Activated CD8-positive, alpha-beta memory T cell treated with anti-CD3 and anti-CD28 coated beads, Interleukin-2, amount 50 U/mL, for 1 hour (primary cell): ENCODE measurements at regions not wholly inside any gene's neighbourhood (a gene's known extent, or its start where the extent isn't known, plus 50 kb on each side); places are given as distances from the start of the nearest gene placed in this dataset.
"Not testable (repeated sequence)": the region's sequence is repeated elsewhere in the genome, so short reads cannot be mapped to it uniquely, and the experiment has no call there.

Experiments
- DNase-seq: peaks from one replicate; pipeline ENCODE4 v3.0.0-alpha.2; 2020; ENCODE audit errors: extremely low read depth

- DNase-seq = no peak
These were observed 281.1 kb upstream of the KLF14 start for GRCh38 chr7:131014906-131015656.

- no peak for DNase-seq
These were observed 281.6 kb upstream of the KLF14 start for GRCh38 chr7:131015657-131015958.

GRCh38 chr7:131016230-131016629 is 282.2 kb upstream of the KLF14 start:
- no peak for DNase-seq

- no peak for DNase-seq
These were observed 285.3 kb upstream of the KLF14 start for GRCh38 chr7:131019351-131019750.

- no peak for DNase-seq
These were observed 286.8 kb upstream of the KLF14 start for GRCh38 chr7:131020759-131021261.

GRCh38 chr7:131021460-131021859 is 287.5 kb upstream of the KLF14 start:
- no peak for DNase-seq

- DNase-seq = no peak
These were observed 287.9 kb upstream of the KLF14 start for GRCh38 chr7:131021902-131022301.

GRCh38 chr7:131026297-131027000 is 292.4 kb upstream of the KLF14 start:
- no peak for DNase-seq

- DNase-seq = no peak
These were observed 293.3 kb upstream of the KLF14 start for GRCh38 chr7:131027287-131027773.

- no peak for DNase-seq
These were observed 294.3 kb upstream of the KLF14 start for GRCh38 chr7:131028295-131028694.

GRCh38 chr7:131029002-131029401 is 295.0 kb upstream of the KLF14 start:
- DNase-seq = no peak

- DNase-seq = no peak
These were observed 296.4 kb upstream of the MKLN1 start for GRCh38 chr7:131031099-131031868.

GRCh38 chr7:131032786-131033185 is 294.9 kb upstream of the MKLN1 start:
- DNase-seq = no peak

GRCh38 chr7:131034166-131034881 is 293.4 kb upstream of the MKLN1 start:
- no peak for DNase-seq

GRCh38 chr7:131035088-131035770 is 292.4 kb upstream of the MKLN1 start:
- no peak for DNase-seq

- no peak for DNase-seq
These were observed 289.5 kb upstream of the MKLN1 start for GRCh38 chr7:131038153-131038552.

GRCh38 chr7:131039355-131039762 is 288.3 kb upstream of the MKLN1 start:
- no peak for DNase-seq

GRCh38 chr7:131039836-131040235 is 287.8 kb upstream of the MKLN1 start:
- DNase-seq = no peak

GRCh38 chr7:131040467-131040932 is 287.2 kb upstream of the MKLN1 start:
- DNase-seq = no peak

GRCh38 chr7:131041012-131041695 is 286.5 kb upstream of the MKLN1 start:
- DNase-seq = not testable (repeated sequence)
